Keratinocyte (primary cell): ENCODE measurements at regions not wholly inside any gene's neighbourhood (a gene's known extent, or its start where the extent isn't known, plus 50 kb on each side); places are given as distances from the start of the nearest gene placed in this dataset.

Experiments
- CTCF ChIP-seq, 3 experiments: IDR thresholded peaks in 1 of 3; conservative IDR thresholded peaks in 1 of 3; optimal IDR thresholded peaks in 1 of 3; 2 replicates in 2 of 3; 3 replicates in 1 of 3; pipeline versions ENCODE3 to v1.5.1; 2011; ENCODE audit warnings: low read length in 3 of 3, mild to moderate bottlenecking in 3 of 3, moderate library complexity in 2 of 3, control low read depth in 1 of 3, inconsistent platforms in 1 of 3; ENCODE audit not compliant: insufficient read depth in 2 of 3; ENCODE audit errors: extremely low read depth in 1 of 3
- EZH2 ChIP-seq: IDR thresholded peaks from one replicate; pipeline ENCODE4 v1.6.1; 2012; ENCODE audit warnings: inconsistent platforms, mild to moderate bottlenecking, low read length, moderate library complexity

DNA sequence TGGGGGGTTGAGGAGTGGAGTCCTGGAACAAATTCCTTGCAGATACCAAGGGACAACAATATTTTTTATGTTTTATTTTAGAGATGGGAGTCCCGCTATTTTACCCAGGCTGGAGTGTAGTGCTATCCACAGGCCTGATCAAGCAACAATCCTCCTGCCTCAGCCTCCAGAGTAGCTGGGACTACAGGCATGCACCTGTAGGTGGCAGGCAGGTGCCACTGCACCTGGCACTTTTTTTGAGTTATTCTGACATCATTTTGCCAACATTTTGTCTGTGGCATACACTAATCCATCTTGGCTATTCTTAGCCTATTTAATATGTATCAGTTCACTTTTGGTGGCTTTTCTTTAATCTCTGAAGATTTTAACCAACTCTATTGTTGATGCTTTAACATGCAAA is 317.8 kb upstream of the MTPN start:
- TF ChIP-seq CTCF (optimal IDR thresholded peaks at IDR 0.05 in 1 of 3, IDR thresholded peaks at IDR 0.05 in 1 of 3, conservative IDR thresholded peaks at IDR 0.05 in 1 of 3; ENCODE audit: extremely low read depth in 1 of 3, insufficient read depth in 2 of 3, low read length in 3 of 3) (no peak), EZH2 (no peak)
